Epidermal melanocyte (primary cell): ENCODE measurements at regions not wholly inside any gene's neighbourhood (a gene's known extent, or its start where the extent isn't known, plus 50 kb on each side); places are given as distances from the start of the nearest gene placed in this dataset.
"Not testable (repeated sequence)": the region's sequence is repeated elsewhere in the genome, so short reads cannot be mapped to it uniquely, and the experiment has no call there.

Source experiments
- DNase-seq: peaks from one replicate; pipeline ENCODE4 v3.0.0; 2011; ENCODE audit warnings: low spot score; ENCODE audit not compliant: insufficient read length

DNA sequence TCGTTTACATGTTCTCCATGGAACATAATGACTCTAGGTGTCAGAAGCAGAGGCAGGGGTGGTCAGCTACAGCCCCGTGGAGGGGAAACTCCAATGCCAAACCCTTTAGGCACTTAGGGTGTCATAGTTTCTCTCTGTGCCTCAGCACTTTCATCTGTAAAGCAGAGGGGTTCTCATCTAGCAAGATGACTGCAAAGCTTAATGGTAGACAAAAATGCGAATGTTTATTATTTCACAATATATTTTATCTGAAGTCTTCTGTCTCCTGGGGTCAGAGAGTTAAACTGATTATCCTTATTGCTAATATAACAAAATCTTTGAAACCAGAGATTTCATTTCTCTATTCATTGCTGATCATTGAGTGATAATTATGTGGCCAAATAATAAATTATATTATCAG is 522.5 kb downstream of the TSN start:
- no peak for DNase-seq

DNA sequence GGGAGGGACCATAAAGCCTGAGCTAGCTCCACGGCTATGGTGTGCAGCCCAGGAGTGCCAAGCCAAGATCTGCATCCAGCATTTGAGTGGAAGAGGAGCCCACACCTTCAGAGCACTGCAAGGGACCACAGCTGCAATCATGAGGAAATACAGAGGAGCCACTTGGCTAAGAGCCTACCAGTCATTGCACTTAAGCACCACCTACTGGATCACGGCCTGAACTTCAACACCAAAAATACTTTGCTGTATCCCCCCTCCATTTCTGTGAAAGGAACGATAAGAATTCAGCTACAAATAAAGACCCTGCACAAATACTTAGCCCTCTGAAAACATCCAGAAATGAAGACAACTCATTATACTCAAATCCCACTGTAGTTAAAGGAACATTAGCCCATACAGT is 545.3 kb downstream of the TSN start:
- DNase-seq = no peak

DNA sequence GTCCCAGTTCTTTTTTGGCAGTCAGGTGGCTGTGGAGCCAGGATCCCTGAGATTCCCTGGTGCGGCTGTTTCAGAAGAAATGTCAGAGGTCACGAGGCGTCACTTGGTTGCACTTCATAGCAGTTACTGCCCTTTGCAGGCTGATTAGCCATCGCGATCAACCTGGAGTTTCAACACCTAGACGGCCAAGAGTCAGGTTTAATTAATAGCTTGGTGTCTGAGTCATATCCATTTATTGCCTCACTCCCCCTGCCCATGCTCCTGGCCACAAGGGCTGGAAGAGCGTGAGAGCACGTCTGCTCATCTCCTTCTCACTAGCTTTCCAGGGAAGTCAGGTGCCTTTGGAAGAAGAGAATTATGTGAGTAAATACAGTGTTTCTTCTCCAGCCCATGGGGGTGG is 552.3 kb downstream of the TSN start:
- DNase-seq = no peak

GRCh38 chr2:122315306-122315705 is 559.9 kb downstream of the TSN start:
- no peak for DNase-seq

DNA sequence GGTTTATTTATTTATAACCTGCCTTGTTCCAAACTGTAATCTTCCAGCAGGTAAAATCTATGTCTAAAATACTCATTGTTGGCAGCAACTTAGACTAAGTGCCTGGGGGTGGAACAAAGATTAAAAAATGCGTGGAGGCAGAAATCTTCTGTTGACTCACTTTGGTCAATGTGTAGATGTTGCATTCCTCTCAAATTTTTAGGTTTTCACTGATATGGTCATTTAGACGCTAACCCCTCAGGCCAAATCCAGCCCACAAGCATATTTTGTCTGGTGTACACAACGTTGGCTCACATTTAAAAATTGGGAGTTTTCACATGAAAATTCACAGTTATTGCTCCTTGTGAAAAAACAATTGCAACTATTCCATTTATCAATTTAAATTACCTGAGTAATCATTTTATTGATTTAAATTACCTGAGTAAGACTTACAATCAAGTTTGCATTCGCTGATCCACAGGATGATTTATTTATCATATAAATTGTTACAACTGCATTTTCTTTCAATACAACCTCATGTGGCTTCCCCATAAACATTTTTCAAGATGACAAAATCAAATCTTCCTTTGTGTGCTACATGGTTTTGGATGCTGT is 564.2 kb downstream of the TSN start:
- no peak for DNase-seq

- DNase-seq = no peak
Measured at GRCh38 chr2:122322815-122323214, 567.4 kb downstream of the TSN start.

GRCh38 chr2:122323927-122324326 is 568.5 kb downstream of the TSN start:
- no peak for DNase-seq

- DNase-seq = no peak
Measured at GRCh38 chr2:122326471-122326870, 571.0 kb downstream of the TSN start.

DNA sequence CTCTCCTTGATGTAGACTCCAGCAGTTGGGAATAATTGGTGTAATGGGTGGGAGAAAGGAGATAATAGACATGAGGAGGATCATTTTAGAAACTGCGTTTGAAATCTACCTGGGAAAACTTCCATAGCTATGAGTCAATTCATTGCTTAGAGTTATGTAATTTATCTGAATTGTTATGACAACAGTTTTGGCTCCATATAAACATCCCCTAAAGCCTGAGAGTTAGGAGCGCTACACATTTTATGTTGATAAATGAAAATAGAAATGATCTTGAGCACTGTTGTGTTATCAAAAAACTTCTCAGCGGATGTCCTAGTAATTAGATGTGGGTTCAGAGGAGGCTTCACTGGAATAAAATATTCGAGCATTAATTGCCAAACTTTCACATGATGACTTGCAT is 573.4 kb downstream of the TSN start:
- DNase-seq = no peak

GRCh38 chr2:122329278-122329677 is 573.8 kb downstream of the TSN start:
- DNase-seq = no peak

- no peak for DNase-seq
Measured at GRCh38 chr2:122333932-122334331, 578.5 kb downstream of the TSN start.

GRCh38 chr2:122338000-122338399 is 582.5 kb downstream of the TSN start:
- DNase-seq = no peak

- no peak for DNase-seq
Measured at GRCh38 chr2:122340246-122340645, 584.8 kb downstream of the TSN start.

DNA sequence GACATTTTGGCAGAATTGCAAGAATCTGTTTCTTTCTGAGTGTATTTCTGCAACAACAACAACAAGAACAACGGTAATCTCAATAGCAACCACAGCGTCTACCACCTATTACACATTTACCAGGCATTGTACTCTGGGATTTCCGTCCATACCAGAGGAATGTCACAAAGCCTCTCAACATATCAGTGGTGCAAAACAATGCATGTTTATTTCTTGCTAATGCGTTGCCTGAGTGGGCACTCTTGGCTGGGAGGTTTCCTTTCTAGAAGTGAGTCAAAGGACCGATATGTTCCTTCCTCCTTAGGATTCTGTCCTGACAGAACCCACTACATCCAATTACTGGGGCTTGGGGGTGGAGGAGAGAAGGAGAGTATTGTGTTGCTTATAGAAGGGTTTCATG is 585.6 kb downstream of the TSN start:
- DNase-seq = no peak

- DNase-seq = not testable (repeated sequence)
Measured at GRCh38 chr2:122352151-122352550, 596.7 kb downstream of the TSN start.

DNA sequence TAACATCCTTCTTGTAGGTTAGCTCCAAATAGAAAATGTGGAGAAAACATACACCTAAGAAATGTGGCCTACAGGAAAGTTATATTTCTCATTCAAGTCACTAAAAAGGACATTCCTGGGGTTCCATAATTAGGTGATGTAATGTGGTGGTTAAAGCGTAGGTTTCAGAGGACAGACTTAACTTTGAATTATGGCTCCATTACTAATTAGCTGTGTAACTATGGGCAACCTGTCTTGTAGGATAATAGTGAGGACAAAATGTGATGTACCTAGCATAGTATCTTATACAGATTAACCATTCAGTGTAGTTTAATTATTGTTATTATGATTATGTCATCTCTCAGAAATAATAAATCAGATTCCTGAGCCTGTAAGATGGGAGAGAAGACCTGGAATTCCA is 602.5 kb downstream of the TSN start:
- no peak for DNase-seq

- no peak for DNase-seq
Measured at GRCh38 chr2:122358729-122359128, 603.3 kb downstream of the TSN start.

DNA sequence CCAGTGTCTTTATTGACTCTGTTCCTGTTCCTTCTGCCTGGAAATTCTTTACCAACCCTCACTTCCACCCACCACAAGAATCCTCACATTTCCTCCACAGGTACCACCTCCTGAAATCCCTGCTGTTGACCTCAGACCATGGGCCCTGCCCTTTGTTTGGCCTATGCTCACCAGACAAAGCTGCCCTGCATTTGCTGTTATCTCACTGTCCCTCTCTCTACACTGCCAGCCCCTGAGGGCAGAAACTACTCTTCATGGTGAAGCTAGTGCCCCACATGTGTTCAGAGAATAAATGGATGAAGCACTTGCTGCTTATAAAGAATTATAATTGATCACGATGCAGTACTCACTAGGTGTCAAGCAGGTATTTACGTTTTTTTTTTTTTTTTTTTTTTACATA is 608.4 kb downstream of the TSN start:
- no peak for DNase-seq

GRCh38 chr2:122366427-122366826 is 611.0 kb downstream of the TSN start:
- DNase-seq = no peak

- DNase-seq = no peak
Measured at GRCh38 chr2:122366969-122367645, 611.7 kb downstream of the TSN start.

- no peak for DNase-seq
Measured at GRCh38 chr2:122367646-122368010, 612.2 kb downstream of the TSN start.

GRCh38 chr2:122368576-122369243 is 613.3 kb downstream of the TSN start:
- no peak for DNase-seq

- DNase-seq = no peak
Measured at GRCh38 chr2:122378521-122378920, 623.1 kb downstream of the TSN start.
